D721Med (cell line): ENCODE measurements at regions not wholly inside any gene's neighbourhood (a gene's known extent, or its start where the extent isn't known, plus 50 kb on each side); places are given as distances from the start of the nearest gene placed in this dataset.
"Not testable (repeated sequence)": the region's sequence is repeated elsewhere in the genome, so short reads cannot be mapped to it uniquely, and the experiment has no call there.

Source experiments
- DNase-seq: peaks from one replicate; pipeline ENCODE4 v3.0.0; 2011; ENCODE audit warnings: low spot score; ENCODE audit not compliant: insufficient read length
- FAIRE-seq: peaks from 2 replicates; lab custom pipeline; 2011; peaks lifted over from hg19 to GRCh38; lab: Jason Lieb, UNC
- TF ChIP-seq, protein P1 (sequence below): IDR thresholded peaks from 2 replicates; pipeline ENCODE4 v1.5.1; 2012; ENCODE audit warnings: mild to moderate bottlenecking, control low read depth; ENCODE audit not compliant: insufficient read depth; ENCODE audit errors: missing control alignments

DNA sequence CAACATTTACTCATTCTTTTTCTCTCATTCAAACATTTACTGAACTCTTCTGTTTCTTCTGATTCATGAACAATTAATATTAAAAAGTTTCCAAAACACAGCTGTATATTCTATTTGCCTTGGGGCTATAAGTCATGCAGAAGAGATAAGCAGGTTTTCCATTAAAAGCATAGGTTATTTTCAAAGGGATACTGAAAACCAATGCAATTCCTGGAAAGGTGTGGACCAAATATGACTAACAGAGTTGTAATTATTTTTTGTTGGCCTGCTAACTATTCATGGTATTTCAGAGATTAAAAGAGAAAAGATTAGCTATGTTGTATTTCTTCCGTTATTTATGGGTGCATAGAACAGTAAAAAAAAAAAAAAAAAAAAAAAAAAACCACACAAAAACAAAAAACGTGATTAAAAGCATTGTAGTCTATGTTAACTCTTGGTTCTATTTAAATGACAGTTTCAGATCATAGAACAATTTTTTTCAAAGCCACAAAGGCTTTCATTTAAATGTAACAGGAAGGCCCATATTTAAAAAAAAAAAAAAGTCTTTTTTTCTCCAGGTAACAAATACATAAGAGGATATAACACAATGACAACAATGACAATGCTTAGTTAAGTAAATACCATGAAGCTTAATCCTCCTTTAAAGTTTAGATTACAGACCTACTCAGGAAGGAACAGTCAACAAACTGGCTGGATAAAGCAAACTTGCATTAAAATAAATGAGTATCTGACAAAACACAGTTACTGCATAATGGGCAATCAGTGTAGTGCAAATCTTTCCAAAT, 1042.9 kb downstream of the GATA3 start:
- TF ChIP-seq, protein P1, sequence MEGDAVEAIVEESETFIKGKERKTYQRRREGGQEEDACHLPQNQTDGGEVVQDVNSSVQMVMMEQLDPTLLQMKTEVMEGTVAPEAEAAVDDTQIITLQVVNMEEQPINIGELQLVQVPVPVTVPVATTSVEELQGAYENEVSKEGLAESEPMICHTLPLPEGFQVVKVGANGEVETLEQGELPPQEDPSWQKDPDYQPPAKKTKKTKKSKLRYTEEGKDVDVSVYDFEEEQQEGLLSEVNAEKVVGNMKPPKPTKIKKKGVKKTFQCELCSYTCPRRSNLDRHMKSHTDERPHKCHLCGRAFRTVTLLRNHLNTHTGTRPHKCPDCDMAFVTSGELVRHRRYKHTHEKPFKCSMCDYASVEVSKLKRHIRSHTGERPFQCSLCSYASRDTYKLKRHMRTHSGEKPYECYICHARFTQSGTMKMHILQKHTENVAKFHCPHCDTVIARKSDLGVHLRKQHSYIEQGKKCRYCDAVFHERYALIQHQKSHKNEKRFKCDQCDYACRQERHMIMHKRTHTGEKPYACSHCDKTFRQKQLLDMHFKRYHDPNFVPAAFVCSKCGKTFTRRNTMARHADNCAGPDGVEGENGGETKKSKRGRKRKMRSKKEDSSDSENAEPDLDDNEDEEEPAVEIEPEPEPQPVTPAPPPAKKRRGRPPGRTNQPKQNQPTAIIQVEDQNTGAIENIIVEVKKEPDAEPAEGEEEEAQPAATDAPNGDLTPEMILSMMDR = no peak
- no peak for FAIRE-seq

DNA sequence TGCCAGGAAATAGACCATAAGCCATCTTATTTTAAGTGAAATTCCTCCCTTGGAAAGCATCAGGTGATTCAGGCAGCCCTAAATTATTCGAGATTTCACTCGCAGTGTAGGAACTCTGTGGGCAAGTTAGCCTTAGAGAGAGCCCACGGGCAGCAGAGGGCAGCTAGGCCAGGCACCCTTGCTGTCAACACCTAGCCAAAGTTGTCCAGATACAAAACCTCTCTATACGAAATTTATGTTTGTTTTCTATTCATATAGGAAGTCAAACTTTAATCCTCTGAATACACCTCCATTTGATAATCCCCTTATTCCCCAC, 1043.5 kb downstream of the GATA3 start:
- TF ChIP-seq, protein P1 = no peak
- no peak for DNase-seq
- FAIRE-seq = no peak

More for the DNA sequence above, 1042.9 kb downstream of the GATA3 start:
- DNase-seq = no peak

DNA sequence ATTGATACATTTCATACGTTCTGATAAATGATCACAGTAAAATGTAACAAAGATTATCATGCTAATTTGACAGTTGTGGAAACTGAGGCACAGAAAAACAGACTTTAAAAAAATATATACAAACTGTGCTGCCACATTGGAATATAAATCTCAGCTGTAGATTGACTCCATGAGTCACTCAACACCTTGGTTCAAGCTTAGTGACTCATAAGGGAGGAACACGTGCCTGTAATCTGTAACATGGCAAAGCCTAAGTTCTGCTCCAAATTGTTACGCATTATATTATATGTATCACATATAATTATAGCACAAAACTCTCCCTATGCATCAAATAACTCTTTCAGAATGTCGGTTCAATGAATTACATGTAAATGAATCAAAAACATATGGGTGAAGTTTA, 1047.5 kb downstream of the GATA3 start:
- no peak for FAIRE-seq
- TF ChIP-seq, protein P1 = no peak
- DNase-seq = no peak

DNA sequence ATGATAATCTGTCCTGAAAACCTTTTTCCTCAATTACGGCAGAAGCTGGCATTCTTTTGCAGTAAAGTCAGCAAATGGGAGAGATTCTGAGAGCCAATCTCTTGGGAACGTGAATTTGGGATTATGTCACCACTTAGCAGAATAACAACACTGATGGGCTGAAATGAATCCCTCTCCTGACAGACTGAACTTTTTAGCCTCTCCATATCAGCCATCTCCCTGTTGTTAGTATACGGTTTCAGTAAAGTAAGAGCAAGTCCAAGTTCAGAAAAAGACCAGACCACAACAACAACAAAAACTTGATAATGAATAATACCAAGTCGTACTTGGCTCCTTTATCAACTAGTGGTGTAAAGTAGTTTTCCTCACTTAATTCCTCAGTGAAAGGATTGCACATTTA, 1048.8 kb downstream of the GATA3 start:
- TF ChIP-seq, protein P1 = no peak
- no peak for FAIRE-seq
- no peak for DNase-seq

DNA sequence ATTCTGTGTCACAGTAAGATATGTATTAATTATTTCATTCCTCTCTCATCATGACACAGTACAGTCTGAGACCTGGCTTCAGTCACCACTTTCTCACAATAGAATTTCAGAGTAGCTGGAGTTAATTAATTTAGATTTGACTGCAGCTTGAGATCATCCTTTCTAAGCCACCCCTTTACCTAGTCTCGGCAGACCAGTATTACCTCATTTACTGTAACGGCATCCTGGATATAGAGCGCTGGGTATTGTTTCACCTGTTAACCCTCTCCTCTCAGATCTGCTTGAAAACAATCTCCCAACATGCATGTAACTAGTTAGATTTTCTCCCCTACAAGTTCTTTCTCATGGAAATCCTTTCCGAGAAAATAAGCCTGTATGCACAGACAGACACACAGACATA, 1057.5 kb downstream of the GATA3 start:
- TF ChIP-seq, protein P1 = no peak
- DNase-seq (no peak), FAIRE-seq (no peak)

DNA sequence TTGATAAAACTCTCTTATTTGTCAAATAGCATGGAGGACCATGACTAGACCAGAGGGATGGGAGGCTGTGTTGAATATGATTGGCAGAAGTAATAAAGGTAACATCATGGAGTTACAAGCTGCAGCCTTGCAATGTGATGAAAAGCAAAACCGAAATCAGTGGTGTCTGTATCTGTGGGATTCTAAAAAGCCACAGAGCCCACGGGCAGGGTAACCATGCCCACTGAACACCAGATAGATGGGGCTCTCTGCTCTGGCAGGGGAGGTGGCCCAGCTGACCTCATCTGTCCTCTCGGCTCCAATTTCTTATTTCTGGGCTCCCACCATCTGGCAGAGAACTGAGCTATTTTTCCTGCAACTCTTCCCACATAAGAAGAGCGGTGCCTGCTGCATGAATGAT, 1072.2 kb downstream of the GATA3 start:
- DNase-seq (no peak), FAIRE-seq (no peak)
- TF ChIP-seq, protein P1 = no peak

DNA sequence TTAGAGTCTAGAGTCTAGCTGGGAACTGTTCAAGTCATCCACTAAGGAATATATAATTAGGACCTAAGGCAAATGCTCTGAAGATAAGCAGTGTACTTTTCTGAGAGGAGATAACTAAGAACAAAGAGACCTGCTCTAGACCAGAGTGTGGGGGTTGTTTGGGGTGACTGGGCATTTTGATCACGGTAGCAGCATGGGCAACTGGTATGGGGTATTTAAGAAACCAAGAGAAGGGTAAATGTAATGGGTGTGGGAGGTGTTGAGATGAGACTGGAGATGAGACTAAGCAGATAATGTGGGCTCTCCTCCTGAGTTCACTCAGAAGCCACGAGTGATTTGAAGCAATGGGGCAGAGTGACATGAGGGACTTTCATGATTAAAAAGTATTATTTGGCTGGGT, 1082.9 kb downstream of the GATA3 start:
- FAIRE-seq = no peak
- TF ChIP-seq, protein P1 = no peak
- DNase-seq = no peak

DNA sequence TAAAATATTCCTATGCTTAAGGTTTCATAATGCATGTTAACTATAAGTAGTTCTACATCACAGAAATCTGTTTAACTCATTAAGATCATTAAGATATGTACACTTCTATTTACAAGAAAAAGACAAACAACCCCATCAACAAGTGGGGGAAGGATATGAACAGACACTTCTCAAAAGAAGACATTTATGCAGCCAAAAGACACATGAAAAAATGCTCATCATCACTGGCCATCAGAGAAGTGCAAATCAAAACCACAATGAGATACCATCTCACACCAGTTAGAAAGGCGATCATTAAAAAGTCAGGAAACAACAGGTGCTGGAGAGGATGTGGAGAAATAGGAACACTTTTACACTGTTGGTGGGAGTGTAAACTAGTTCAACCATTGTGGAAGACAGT, 1084.3 kb downstream of the GATA3 start:
- not testable (repeated sequence) for FAIRE-seq, DNase-seq
